HG03103 (cell line): ENCODE measurements at regions not wholly inside any gene's neighbourhood (a gene's known extent, or its start where the extent isn't known, plus 50 kb on each side); places are given as distances from the start of the nearest gene placed in this dataset.
"Not testable (repeated sequence)": the region's sequence is repeated elsewhere in the genome, so short reads cannot be mapped to it uniquely, and the experiment has no call there.

Experiments used
- ATAC-seq: cut with Tn5 transposase; IDR thresholded peaks from one replicate; pipeline ENCODE4 v1.9.1; 2021; ENCODE audit warnings: low read depth; ENCODE audit not compliant: unreplicated experiment

DNA sequence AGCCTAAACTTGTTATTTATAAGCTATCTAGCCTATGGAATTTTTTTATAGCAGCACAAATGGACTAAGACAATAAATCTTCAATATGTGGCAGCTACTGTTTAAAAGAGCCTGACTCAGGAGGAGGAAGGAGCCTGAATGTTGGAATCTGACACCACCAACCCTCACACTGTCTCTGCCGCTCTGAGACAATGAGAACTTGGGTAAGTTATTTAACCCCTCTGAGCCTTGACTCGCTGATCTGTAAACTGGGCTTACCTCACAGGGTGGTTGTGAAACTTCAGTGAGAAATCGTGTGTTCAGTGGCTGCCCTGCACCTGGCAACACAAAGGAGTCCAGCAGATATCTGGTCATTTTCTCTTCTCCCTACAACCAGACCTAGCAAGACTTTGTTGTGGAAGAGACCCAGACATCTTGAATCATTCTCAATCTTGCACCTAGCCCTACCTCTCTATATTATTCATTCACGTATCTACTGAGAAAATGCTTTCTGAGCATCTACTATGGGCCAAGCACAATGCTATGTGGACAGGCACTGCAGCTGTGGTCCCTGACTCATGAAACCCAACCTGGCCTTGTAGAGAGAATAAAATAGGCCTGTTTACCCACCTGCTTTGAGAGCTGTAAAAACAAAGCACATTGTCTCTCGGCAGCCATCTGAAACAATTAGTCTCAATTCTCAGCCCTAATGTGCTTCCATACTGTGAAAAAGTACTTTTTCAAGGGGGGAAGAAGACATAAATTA is 81.9 kb upstream of the SLC25A36 start:
- no peak for ATAC-seq

DNA sequence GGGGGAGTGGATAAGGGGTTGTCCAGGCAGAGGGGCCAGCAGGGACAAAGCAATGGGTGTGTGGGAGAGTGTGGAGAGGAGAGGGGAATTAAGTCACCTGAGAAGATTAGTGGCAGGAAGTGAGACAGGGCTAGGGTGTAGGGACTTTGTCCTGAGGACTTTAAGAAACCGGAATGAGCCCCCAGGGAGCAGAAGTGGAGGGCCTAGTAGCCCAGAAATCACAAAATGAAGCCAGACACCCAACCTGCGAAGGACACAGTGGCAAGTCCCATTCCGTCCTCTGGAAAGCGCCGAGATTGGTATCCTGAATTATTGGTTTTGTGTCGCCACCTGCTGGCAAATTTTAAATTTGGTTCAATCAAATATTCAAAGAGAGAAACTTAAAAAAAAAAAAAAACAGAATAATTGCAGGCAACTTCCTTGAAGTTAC is 78.0 kb upstream of the SLC25A36 start:
- no peak for ATAC-seq

DNA sequence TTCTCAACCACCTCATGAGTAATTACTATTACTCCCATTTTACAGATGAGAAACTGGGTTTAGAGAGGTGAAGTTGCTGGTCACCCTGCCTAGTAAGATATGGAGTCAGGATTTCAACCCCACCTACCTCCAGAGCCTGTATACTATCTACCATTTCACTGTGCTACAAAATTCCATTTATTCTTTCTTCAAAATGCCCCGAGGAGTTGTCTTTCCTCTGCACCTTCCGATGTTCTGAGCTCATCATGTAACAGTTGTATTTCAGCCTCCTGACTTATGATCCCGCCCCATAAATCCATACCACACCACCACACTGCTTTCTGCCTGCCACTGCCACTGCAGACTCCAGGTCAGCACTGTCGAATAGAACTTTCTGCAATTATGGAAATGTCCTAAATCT is 71.3 kb upstream of the SLC25A36 start:
- no peak for ATAC-seq

- no peak for ATAC-seq
Observed at GRCh38 chr3:140871022-140871421, 70.6 kb upstream of the SLC25A36 start.

DNA sequence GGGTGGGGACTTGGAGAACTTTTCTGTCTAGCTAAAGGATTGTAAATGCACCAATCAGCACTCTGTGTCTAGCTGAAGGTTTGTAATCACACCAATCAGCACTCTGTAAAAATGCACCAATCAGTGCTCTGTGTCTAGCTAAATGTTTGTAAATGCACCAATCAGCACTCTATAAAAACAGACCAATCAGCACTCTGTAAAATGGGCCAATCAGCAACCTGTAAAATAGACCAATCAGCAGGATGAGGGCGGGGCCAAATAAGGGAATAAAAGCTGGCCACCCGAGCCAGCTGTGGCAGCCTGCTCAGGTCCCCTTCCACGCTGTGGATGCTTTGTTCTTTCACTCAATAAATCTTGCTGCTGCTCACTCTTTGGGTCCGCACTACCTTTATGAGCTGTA is 69.5 kb upstream of the SLC25A36 start:
- not testable (repeated sequence) for ATAC-seq

DNA sequence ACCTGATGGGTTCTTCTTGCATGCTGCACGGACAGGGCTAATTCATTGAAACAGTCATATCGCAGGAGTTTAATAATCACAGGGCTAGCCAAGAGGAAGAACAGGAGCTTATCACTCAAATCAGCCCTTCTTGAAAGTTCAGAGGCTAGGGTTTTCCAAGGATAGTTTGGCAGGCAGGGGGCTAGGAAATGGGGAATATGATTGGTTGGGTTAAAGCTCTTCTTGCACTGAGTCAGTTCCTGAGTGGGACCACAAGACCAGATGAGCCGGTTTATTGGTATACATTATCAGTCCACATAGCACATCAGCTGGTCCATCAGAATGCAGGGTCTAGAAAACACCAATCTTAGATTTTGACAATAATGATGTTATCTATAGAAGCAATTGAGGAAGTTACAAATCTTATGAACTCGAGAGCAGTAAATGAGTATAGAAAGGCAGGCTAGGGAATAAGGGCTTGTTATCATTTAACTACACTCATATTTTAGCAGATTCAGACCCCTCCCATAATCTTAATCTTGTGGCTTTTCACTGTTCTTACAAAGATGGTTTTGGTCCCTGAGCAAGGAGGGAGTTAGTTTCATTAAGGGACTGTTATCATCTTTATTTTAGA is 58.1 kb upstream of the SLC25A36 start:
- no peak for ATAC-seq

DNA sequence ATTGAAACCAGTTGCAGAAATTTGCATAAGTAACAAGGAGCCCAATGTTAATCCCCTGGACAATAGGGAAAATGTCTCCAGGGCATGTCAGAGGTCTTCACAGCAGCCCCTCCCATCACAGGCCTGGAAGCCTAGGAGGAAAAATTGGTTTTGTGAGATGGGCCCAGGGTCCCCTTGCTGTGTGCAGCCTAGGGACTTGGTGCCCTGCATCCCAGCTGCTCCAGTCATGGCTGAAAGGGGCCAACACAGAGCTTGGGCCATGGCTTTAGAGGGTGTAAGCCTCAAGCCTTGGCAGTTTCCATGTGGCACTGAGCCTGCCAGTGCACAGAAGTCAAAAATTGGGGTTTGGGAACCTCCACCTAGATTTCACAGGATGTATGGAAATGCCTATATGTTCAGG is 55.9 kb upstream of the SLC25A36 start:
- ATAC-seq: not testable (repeated sequence)
